ENCODE measurements at regions not wholly inside any gene's neighbourhood (a gene's known extent, or its start where the extent isn't known, plus 50 kb on each side); places are given as distances from the start of the nearest gene placed in this dataset.

- POLR2A ChIA-PET = no interaction called here
These were observed 321.4 kb downstream of the NPR3 start for GRCh38 chr5:33032271-33033070.

DNA sequence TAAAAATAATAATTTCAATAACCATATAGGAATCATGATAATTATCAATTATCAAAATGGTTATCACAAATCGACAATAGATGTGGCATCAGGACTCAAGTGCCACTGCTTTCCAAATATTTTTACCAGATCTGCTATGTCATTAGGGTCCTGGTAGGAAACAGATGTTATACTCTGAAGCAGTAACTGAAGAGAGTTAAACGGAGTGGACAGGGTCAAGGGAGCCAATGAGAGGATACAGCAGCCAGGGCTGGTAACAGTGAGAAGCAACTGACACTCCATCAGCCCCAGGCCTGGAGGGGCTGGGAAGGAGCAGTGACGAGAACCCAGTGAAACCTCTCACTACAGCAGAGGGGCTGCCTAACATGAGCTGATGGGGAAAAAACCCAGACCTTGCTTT, 322.4 kb downstream of the NPR3 start:
- Mint-ChIP-seq H3K27me3 (no peaks in the 10 kb centered on the region), H3K9me3 (peaks cover 4% of the 10 kb centered on the region), H3K4me3 (no peak overlapping the region), H3K36me3 (ENCODE audit: low read depth) (no peaks in the 10 kb centered on the region), H3K4me1 (no peaks in the 10 kb centered on the region), H3K27ac (no peak overlapping the region)
- ChIA-PET POLR2A (no interaction called here), CTCF (no interaction called here)
- DNase-seq = no peak

More at GRCh38 chr5:33032271-33033070, 321.4 kb downstream of the NPR3 start:
- Mint-ChIP-seq H3K27ac (no peak overlapping the region), H3K4me1 (no peaks in the 10 kb centered on the region), H3K4me3 (no peak overlapping the region), H3K36me3 (ENCODE audit: low read depth) (no peaks in the 10 kb centered on the region), H3K9me3 (peaks cover 5% of the 10 kb centered on the region), H3K27me3 (no peaks in the 10 kb centered on the region)
- CTCF ChIA-PET = no interaction called here
- DNase-seq = no peak

DNA sequence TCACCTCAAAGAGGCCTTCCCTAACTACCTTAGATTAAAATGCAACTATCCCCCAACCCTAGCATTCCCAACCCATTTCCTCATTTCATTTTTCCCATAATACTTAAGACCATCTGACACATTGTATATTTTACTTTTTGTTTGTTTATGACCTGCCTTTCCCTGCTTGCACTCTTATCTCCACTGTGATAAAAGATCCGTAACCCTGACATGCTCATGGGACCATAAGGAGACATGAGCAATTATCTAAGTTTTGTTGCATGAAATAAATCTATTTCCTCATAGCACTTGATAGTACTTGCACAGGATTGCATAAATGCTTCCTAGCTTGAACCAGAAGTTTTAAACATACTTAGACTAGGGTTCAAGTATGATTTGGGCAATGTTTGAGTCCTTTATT, 323.7 kb downstream of the NPR3 start:
- CTCF ChIA-PET = no interaction called here
- Mint-ChIP-seq H3K27me3 (no peaks in the 10 kb centered on the region), H3K9me3 (peaks cover 2% of the 10 kb centered on the region), H3K36me3 (ENCODE audit: low read depth) (no peaks in the 10 kb centered on the region), H3K27ac (no peak overlapping the region), H3K4me1 (no peaks in the 10 kb centered on the region), H3K4me3 (no peak overlapping the region)
- no peak for DNase-seq
- POLR2A ChIA-PET = no interaction called here

DNA sequence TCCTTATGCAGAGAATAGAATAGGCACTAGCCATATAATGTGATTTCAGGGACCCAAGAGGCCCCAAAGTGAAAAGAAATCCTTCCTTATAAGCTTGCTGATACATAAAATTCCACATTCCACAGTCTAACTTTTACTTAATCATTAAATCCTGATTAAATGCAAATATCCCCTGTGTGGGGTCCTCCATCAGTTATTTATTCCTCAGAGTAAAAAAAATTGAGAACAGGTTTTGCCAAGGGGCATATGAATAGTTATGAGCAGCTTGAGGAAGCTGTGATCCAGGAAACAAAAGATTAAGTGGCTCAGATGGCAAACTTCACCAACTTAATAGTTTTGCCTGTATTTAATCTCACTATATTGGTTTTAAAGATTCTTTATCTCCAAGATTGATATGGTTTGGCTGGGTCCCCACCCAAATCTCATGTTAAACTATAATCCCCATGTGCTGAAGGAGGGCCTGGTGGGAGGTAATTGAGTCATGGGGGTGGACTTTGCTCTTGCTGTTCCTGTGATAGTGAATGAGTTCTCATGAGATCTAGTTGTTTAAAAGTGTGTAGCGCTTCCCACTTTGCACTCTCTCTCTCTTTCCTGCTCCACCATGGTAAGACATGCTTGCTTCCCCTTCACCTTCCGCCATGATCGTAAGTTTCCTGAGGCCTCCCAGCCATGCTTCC, 324.9 kb downstream of the NPR3 start:
- POLR2A ChIA-PET = no interaction called here
- no peaks in the 10 kb centered on the region for H3K27me3 Mint-ChIP-seq
- no peak overlapping the region for H3K27ac Mint-ChIP-seq

GRCh38 chr5:33037076-33037475, 326.0 kb downstream of the NPR3 start:
- Mint-ChIP-seq H3K4me3 (no peak overlapping the region), H3K27ac (no peak overlapping the region), H3K36me3 (ENCODE audit: low read depth) (no peaks in the 10 kb centered on the region), H3K4me1 (no peaks in the 10 kb centered on the region), H3K27me3 (no peaks in the 10 kb centered on the region), H3K9me3 (peaks cover 14% of the 10 kb centered on the region)
- DNase-seq = no peak
- ChIA-PET CTCF (no interaction called here), POLR2A (no interaction called here)

More for the DNA sequence above, 324.9 kb downstream of the NPR3 start:
- no peak overlapping the region for H3K4me3 Mint-ChIP-seq
- no peak for DNase-seq
- no peaks in the 10 kb centered on the region for H3K4me1 Mint-ChIP-seq
- no peaks in the 10 kb centered on the region for H3K36me3 Mint-ChIP-seq (ENCODE audit: low read depth)
- peaks cover 11% of the 10 kb centered on the region for H3K9me3 Mint-ChIP-seq
- CTCF ChIA-PET = no interaction called here

DNA sequence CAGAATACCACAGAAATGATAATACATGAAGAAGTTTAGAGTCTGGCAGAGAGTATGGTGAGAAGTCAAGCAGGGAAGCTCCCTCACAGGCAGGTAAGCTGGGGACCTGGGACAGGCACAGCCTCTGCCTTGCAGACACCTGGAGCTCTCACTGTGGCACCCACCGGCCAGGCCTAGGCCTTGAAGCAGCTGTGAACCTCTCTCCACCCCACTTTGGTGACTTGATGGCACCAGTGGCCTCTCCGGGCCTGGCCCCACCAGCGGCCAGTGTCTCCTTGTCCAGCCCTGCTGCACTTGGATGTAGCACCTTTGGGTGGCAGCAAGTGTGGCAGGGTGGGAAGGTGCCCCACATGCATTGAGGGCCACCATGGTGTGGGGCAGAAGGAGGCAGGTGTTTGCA, 330.5 kb downstream of the NPR3 start:
- Mint-ChIP-seq H3K4me3 (no peak overlapping the region), H3K4me1 (no peaks in the 10 kb centered on the region), H3K9me3 (peaks cover 16% of the 10 kb centered on the region), H3K36me3 (ENCODE audit: low read depth) (no peaks in the 10 kb centered on the region), H3K27me3 (no peaks in the 10 kb centered on the region), H3K27ac (no peak overlapping the region)
- ChIA-PET POLR2A (no interaction called here), CTCF (no interaction called here)
- no peak for DNase-seq

- H3K9me3 Mint-ChIP-seq = peaks cover 16% of the 10 kb centered on the region
These were observed 332.3 kb downstream of the NPR3 start for GRCh38 chr5:33043343-33043997.

DNA sequence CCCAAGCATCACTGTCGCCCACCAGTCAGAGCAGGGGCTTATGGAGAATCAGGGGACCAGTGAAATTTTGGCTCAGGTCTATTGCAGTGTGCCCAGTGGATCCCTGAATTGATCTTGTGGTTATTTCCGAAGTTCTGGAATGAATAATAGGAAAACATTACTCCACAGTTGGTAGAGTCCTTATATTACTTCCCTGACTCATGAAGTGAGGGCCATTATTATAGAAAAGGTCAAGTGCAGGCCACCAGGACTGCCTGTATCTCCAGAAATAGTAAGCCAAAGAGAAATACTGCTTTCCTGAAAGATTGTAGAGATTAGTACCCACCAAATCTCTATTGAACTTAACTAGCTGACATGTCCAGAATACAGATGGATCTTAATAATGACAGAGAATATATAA, 335.0 kb downstream of the NPR3 start:
- ChIA-PET CTCF (no interaction called here), POLR2A (no interaction called here)
- DNase-seq = no peak
- Mint-ChIP-seq H3K27me3 (no peaks in the 10 kb centered on the region), H3K27ac (no peak overlapping the region), H3K4me1 (no peaks in the 10 kb centered on the region), H3K36me3 (ENCODE audit: low read depth) (no peaks in the 10 kb centered on the region), H3K9me3 (peaks cover 5% of the 10 kb centered on the region), H3K4me3 (no peak overlapping the region)

More at GRCh38 chr5:33043343-33043997, 332.3 kb downstream of the NPR3 start:
- H3K4me3 Mint-ChIP-seq = no peak overlapping the region
- H3K27me3 Mint-ChIP-seq = no peaks in the 10 kb centered on the region
- no peaks in the 10 kb centered on the region for H3K4me1 Mint-ChIP-seq
- H3K36me3 Mint-ChIP-seq (ENCODE audit: low read depth) = no peaks in the 10 kb centered on the region
- no peak for DNase-seq
- no peak overlapping the region for H3K27ac Mint-ChIP-seq
- POLR2A ChIA-PET = no interaction called here
- CTCF ChIA-PET = no interaction called here

DNA sequence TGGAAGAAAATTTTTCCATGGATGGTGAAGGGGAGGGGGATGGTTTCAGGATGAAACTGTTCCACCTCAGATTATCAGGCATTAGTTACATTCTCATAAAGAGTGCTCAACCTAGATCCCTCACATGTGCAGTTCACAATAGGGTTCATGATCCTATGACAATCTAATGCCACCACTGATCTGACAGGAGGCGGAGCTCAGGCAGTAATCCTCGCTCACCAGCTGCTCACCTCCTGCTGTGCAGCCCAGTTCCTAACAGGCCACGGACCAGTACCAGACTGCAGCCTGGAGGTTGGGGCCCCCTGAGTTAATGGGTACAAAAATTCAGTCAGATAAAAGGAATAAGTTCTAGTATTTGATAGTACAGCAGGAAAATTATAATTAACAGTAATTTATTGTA, 337.2 kb downstream of the NPR3 start:
- Mint-ChIP-seq H3K4me3 (no peak overlapping the region), H3K4me1 (no peaks in the 10 kb centered on the region), H3K27me3 (no peaks in the 10 kb centered on the region), H3K9me3 (no peaks in the 10 kb centered on the region), H3K36me3 (ENCODE audit: low read depth) (no peaks in the 10 kb centered on the region), H3K27ac (no peak overlapping the region)
- CTCF ChIA-PET = no interaction called here
- DNase-seq = no peak
- POLR2A ChIA-PET = no interaction called here

GRCh38 chr5:33049298-33049697, 338.2 kb downstream of the NPR3 start:
- ChIA-PET CTCF (no interaction called here), POLR2A (no interaction called here)
- Mint-ChIP-seq H3K4me1 (no peaks in the 10 kb centered on the region), H3K36me3 (ENCODE audit: low read depth) (no peaks in the 10 kb centered on the region), H3K27me3 (no peaks in the 10 kb centered on the region), H3K9me3 (no peaks in the 10 kb centered on the region), H3K4me3 (no peak overlapping the region), H3K27ac (no peak overlapping the region)
- no peak for DNase-seq

GRCh38 chr5:33049842-33050241, 338.7 kb downstream of the NPR3 start:
- H3K27ac Mint-ChIP-seq = no peak overlapping the region
- CTCF ChIA-PET = no interaction called here

DNA sequence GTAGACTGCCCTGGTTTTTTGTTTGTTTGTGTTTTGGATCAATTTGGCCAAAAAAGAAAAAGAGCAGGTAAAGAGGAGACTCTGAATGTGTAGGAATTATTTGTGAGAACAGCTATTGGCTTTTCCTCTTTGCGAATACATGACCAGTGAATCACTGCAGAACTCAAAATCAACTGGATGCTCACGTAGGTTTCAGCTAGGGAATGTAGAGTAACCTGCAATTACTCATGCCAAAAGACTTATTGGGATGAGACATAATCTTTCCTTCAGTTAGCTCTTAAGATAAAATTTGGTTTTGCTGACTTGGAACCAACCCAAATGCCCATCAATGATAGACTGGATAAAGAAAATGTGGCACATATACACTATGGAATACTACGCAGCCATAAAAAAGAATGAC, 348.0 kb downstream of the NPR3 start:
- no peak for DNase-seq
- Mint-ChIP-seq H3K9me3 (peaks cover 11% of the 10 kb centered on the region), H3K4me1 (no peaks in the 10 kb centered on the region), H3K27ac (no peak overlapping the region), H3K36me3 (ENCODE audit: low read depth) (no peaks in the 10 kb centered on the region), H3K4me3 (no peak overlapping the region), H3K27me3 (no peaks in the 10 kb centered on the region)
- ChIA-PET CTCF (no interaction called here), POLR2A (no interaction called here)

More at GRCh38 chr5:33049842-33050241, 338.7 kb downstream of the NPR3 start:
- Mint-ChIP-seq H3K4me1 (no peaks in the 10 kb centered on the region), H3K36me3 (ENCODE audit: low read depth) (no peaks in the 10 kb centered on the region), H3K9me3 (no peaks in the 10 kb centered on the region), H3K4me3 (no peak overlapping the region), H3K27me3 (no peaks in the 10 kb centered on the region)
- POLR2A ChIA-PET = no interaction called here
- no peak for DNase-seq

GRCh38 chr5:33065131-33065530, 354.0 kb downstream of the NPR3 start:
- Mint-ChIP-seq H3K4me1 (no peaks in the 10 kb centered on the region), H3K4me3 (no peak overlapping the region), H3K9me3 (no peaks in the 10 kb centered on the region), H3K27me3 (no peaks in the 10 kb centered on the region), H3K36me3 (ENCODE audit: low read depth) (no peaks in the 10 kb centered on the region), H3K27ac (no peak overlapping the region)
- no peak for DNase-seq
- POLR2A ChIA-PET = no interaction called here
- CTCF ChIA-PET = no interaction called here
